Hindlimb muscle (tissue), 1 donor: ENCODE measurements at regions not wholly inside any gene's neighbourhood (a gene's known extent, or its start where the extent isn't known, plus 50 kb on each side); places are given as distances from the start of the nearest gene placed in this dataset.

Experiments used
- DNase-seq: peaks from one replicate; pipeline ENCODE4 v3.0.0-alpha.2; 2013

GRCh38 chr11:112761911-112762706 is 199.1 kb upstream of the NCAM1 start:
- no peak for DNase-seq

- DNase-seq = no peak
These were observed 198.5 kb upstream of the NCAM1 start for GRCh38 chr11:112762707-112763090.

- no peak for DNase-seq
These were observed 195.9 kb upstream of the NCAM1 start for GRCh38 chr11:112765337-112765736.

GRCh38 chr11:112769170-112769569 is 192.1 kb upstream of the NCAM1 start:
- DNase-seq = no peak

- DNase-seq = no peak
These were observed 191.6 kb upstream of the NCAM1 start for GRCh38 chr11:112769584-112769983.

- no peak for DNase-seq
These were observed 191.2 kb upstream of the NCAM1 start for GRCh38 chr11:112770033-112770432.

- DNase-seq = no peak
These were observed 190.7 kb upstream of the NCAM1 start for GRCh38 chr11:112770487-112770886.

GRCh38 chr11:112771851-112772250 is 189.4 kb upstream of the NCAM1 start:
- no peak for DNase-seq

- no peak for DNase-seq
These were observed 188.0 kb upstream of the NCAM1 start for GRCh38 chr11:112773264-112773663.

GRCh38 chr11:112776834-112777233 is 184.4 kb upstream of the NCAM1 start:
- DNase-seq = no peak

- no peak for DNase-seq
These were observed 183.9 kb upstream of the NCAM1 start for GRCh38 chr11:112777283-112777751.

- no peak for DNase-seq
These were observed 182.9 kb upstream of the NCAM1 start for GRCh38 chr11:112778091-112778876.

GRCh38 chr11:112778877-112779266 is 182.3 kb upstream of the NCAM1 start:
- no peak for DNase-seq

- no peak for DNase-seq
These were observed 180.7 kb upstream of the NCAM1 start for GRCh38 chr11:112780351-112781087.

- DNase-seq = no peak
These were observed 177.3 kb upstream of the NCAM1 start for GRCh38 chr11:112783945-112784322.

- peak; percentile 77 for DNase-seq
These were observed 176.7 kb upstream of the NCAM1 start for GRCh38 chr11:112784323-112785073.

GRCh38 chr11:112785149-112785548 is 176.1 kb upstream of the NCAM1 start:
- DNase-seq = no peak

- DNase-seq = peak; percentile 77
These were observed 175.5 kb upstream of the NCAM1 start for GRCh38 chr11:112785719-112786118.

GRCh38 chr11:112786196-112786595 is 175.0 kb upstream of the NCAM1 start:
- no peak for DNase-seq

GRCh38 chr11:112786886-112787530 is 174.2 kb upstream of the NCAM1 start:
- DNase-seq = no peak

- DNase-seq = no peak
These were observed 171.7 kb upstream of the NCAM1 start for GRCh38 chr11:112789481-112789880.

- no peak for DNase-seq
These were observed 170.9 kb upstream of the NCAM1 start for GRCh38 chr11:112790286-112790685.
